GM19328 (cell line): ENCODE measurements at regions not wholly inside any gene's neighbourhood (a gene's known extent, or its start where the extent isn't known, plus 50 kb on each side); places are given as distances from the start of the nearest gene placed in this dataset.

ENCODE experiments used
- ATAC-seq: cut with Tn5 transposase; IDR thresholded peaks from one replicate; pipeline ENCODE4 v1.9.1; 2021; ENCODE audit warnings: mild to moderate bottlenecking, moderate library complexity; ENCODE audit not compliant: unreplicated experiment

DNA sequence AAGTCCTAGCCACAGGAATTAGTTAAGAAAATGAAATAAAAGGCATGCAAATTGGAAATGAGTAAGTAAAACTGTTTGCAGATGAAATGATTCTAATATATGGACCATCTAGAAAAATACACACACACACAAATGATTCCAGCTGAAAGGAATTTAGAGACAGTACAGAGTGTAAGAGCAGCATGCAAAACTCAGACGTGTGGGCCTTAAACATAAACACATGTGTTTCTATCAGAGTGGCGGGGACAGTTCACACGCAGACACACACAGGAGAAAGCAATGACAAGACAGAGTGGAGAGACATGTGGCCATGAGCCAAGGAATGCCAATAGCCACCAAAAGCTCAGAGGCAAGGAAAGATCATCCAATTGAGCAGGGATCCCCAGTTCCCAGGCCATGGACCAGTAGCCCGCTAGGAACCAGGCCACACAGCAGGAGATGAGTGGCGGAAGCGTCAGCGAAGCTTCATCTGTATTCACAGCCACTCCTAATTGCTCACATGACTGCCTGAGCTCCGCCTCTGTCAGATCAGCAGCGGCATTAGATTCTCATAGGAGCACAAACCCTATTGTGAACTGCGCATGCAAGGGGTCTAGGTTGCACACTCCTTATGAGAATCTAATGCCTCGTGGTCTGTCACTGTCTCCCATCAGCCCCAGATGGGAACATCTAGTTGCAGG lies 155.4 kb downstream of the ARL4C start:
- ATAC-seq = no peak

DNA sequence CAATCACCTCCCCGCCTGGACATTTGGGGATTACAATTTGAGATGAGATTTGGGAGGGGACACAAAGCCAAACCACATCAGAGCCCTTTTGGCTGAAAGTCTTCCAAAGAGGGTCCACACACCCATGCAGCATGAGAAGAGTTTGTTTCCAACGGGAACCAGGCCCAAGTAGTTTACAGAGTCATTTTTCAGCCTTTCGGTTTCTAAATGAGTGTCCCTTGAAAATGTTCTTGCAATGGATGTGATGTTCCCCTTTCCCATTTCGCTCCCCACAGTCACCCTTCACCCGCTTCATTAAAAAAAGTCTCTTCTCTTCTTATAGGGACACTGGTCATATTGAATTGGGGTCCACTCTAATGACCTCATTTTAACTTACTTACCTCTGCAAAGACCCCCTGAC lies 157.4 kb downstream of the ARL4C start:
- ATAC-seq = no peak

DNA sequence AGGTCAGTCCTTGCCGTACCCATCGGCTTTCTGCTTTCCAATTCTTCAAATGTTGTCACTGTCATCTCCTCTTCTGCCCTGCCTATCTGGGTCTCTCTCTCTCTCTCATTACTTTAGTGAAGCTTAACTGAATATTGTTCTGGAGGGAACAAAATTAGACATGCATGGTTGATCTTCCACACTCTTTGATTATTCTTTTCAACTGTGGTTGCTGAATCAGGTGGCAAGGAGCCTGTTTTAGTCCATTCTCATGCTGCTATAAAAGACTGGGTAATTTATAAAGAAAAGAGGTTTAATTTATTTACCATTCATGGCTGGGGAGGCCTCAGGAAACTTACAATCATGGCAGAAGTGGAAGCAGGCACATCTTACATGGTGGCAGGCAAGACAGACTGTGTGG lies 157.9 kb downstream of the ARL4C start:
- ATAC-seq = no peak

DNA sequence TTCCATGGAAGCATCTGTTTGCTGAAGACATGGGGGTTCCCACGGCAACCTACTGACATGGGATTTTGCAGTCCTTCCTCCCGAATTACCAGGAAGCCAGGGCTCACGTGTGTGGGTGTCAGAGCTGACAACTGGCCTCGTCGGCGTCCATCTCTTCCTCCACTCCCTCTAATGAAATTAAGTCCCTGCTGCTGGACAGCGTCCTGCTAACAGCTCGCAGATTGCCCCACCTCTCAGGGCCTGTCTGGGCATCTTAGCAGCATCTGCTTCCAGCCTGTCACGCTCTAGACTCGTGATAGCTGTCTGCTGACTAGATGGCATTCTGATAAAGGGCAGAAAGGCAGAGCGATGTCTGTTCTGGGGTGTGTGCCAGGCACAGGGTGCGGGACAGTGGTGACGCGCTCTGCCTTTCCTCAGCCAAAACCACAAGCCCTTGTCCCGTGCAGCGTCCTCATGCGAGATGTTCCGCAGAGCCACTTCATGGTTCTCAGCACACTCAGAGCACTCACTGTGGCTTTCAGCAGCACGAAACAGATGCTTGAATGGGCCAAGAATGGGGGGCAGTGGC lies 161.1 kb downstream of the ARL4C start:
- no peak for ATAC-seq

DNA sequence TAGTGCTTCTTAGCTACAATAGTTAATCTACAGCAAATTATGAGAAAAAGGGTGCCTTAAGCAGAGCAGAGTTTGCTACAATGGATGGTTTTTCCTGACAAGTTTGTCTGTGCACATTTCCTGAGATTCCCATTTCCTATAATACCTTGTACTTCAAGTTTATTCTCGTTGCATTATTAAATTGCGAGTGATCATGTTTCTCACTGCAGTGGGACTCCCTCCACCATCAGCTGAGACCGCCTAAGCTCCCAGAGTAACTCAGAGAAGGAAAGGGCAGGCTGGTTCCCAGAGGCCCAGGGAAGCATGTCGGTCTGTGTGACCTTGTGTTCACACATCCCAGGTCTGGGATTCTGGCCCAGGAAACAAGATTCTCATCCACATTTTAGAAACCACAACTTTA lies 162.1 kb downstream of the ARL4C start:
- ATAC-seq = no peak

DNA sequence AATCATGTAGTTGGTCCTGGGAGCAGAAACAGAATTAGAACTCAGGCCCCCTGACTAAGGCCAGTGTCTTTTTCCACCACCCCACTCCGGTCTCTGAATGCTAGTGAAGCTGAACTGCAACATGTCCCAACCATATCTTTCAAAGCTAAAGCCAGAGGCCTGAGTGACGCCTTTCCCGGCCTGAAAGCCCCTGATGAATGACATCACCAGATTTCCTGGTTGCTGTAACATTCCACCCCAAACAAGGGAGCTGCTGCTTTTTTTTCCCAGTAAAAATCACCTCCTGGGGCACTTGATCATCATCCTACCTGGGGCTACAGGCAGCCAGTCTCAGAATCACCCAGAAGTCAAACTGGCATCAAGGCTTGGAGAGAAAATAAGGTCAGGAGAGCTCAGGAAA lies 162.7 kb downstream of the ARL4C start:
- ATAC-seq = no peak

DNA sequence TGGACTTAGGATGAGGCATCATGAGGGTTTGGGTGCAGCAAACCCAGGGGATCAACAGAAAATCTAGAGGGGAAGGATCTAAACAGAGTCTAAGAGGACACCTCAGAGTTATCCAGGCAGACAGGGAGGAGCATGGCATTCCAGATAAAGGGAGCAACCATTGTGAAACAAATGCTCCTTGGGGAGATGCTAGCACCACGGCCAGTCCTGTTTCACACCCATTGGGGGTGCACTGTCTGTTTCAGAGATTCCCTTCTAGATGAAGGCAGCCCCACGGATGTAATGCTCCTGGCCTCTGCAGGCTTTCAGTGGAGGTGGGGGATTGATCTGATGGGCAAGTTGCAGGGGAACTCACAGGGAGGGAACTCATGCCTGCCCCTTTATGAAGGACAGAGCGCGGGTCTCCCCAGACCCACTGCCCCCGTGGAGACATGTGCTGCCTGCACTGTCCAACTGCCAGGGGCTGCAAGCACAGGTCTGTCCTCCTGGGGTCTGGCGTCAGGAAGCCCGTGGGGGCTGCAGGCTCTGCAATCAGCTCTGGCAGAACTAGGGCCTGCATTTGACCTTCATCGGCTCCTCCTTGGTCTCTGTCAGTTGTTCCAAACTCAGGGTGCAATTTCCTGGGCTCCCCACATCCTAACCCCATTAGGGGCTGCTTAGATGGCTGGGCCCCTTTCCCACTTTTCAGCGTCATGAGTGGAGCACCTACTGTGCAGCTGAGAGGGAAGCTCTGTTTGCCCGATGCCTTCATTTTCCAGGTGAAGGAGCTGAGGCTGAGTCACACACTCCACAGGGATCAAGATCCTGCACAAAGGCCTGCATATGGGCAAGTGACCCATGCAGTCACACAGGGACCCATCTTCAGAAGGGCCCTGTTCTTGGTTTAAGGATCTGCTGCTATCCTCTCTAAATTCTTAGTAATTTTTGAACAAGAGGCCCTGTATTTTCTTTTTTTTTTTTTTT lies 163.4 kb downstream of the ARL4C start:
- no peak for ATAC-seq

DNA sequence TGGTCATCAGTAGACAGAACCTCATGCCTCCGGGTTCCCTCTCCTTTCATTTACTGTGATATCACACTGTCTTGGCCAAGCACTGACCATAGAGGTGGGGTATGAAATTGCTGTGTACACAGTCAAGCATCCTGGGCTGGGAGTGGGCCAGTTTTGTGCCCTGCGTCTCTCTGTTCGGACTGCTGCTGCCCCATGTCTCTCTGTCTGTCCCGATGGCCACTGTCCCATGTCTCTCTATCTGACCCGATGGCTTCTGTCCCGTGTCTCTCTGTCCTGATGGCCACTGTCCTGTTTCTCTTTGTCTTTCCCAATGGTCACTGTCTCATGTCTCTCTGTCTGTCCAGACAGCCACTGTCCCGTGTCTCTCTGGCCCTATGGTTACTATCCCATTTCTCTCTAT lies 164.9 kb downstream of the ARL4C start:
- no peak for ATAC-seq

DNA sequence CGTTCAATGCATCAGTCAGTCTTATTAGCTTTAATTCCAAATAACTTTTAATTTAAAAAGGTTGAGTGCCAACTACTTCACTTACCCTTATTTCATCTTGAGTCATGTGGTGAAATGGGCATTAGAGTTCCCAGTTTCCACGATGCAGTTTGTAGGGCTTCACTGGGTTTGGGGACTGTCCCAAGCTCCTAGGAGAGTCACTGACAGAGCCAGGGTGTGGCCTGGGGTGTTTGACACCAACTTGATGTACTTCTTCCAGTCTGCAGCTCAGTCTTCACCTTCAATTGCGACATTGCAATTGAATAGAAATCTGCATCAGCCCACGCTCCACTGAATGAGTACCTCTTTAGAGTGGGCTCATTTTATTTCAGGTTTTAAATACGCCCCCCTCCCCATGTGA lies 165.3 kb downstream of the ARL4C start:
- ATAC-seq = no peak

DNA sequence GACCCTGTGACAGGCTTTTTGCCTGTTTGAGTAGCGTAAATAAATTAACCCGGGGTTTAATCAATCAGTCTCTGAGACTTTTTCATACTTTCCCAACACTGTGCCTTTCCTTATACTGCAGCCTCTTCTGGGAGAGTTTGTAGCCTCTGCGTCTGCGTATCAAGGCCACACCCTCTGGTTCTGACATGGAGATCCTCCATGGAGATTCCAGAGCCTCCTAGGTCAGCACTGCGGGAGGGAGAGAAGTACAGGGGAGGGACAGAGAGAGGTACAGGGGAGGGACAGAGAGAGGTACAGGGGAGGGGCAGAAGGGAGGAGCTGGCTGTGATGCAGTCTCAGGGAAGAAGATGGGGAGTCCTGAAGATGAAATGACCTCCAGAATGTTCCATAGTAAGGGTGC lies 166.0 kb downstream of the ARL4C start:
- no peak for ATAC-seq

DNA sequence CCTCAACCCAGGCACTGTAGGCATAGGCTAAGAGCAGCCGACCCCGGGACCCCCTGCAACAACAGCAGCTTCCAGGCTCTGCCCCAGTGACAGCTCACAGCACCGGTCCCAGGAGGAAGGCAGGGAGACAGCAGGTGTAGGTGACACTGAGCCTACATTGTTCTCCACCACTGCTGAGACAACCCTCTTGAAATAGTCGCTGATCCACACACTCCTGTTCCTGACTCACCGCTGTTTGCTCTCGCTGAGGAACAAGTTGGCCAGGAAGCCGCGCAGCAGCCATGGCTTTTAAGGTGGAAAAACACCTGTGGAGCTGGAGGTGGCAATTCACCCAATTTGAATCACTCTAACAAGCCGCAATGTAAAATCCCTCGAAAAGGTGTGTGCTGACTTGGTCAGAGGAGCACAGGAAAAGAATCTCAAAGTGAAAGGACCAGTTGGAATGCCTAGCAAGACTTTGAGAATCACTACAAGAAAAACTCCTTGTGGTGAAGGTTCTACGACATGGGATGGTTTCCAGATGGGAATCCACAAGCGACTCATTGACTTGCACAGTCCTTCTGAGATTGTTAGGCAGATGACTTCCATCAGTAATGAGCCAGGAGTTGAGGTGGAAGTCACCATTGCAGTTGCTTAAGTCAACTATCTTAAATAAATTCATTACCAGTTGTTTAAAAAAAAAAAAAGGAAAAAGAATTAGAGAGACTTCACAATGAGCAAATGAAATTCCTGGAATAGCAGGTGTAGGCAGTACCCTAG lies 167.5 kb downstream of the ARL4C start:
- no peak for ATAC-seq

DNA sequence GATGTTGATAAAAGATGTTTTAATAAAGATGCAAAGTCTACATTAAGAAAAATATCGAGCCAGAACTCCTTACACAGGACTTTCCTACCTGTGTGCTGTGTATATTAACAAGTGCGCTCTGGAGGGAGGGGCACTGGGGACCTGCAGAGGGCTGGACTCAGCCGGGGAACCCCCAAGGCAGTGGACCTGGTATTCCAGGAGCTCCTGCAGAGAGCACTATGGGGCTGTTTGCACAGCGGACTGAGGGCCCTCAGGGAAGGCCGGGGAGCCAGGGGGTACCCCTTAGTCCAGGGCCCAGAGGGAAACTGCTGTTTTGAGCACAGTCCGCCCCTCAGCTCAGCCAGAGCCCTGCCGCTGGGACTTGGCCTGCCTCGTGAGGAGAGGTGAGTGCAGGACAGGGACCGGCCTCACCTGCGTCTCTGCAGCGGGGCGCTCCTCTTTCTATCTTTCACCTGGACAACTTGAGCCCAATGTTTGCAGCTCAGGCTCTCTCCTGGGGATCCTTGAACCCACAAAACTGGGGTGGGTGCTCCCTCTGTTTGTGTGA lies 168.4 kb downstream of the ARL4C start:
- ATAC-seq = no peak

DNA sequence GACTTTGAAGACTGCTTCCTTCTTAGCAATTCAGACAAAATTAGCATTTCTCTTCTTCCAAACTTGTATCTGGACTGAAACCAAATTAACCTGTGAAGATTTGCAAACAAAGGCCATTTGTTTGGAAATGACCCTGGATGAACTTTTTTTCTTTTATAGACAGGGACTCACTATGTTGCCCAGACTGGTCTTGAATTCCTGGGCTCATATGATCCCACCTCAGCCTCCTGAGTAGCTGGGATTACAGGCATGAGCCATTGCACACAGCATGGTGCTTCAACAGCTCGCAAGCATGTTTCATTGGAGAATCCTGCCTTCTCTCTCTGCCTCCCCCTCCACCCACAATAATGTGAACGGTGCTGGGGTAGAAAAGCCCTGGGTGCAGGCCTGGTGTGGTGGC lies 170.2 kb downstream of the ARL4C start:
- no peak for ATAC-seq

DNA sequence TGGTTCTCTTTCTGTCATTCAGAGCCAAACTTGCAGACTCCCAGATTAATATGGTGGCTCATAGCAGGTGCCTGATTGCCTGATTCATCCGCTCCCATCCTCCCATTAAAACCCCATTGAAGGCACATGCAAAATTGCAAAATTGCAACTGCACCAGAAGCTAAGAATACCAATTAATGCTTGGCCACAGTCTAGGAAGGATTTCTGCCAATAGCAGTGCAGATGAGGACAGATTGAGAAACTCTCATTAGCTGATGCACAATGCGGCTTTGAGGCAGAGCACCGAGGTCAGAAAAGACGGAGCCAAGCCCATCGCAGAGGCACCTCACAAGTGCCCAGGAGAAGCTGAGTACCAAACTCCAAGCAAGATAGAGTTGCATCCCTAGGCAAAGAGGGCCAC lies 172.8 kb downstream of the ARL4C start:
- ATAC-seq = no peak

DNA sequence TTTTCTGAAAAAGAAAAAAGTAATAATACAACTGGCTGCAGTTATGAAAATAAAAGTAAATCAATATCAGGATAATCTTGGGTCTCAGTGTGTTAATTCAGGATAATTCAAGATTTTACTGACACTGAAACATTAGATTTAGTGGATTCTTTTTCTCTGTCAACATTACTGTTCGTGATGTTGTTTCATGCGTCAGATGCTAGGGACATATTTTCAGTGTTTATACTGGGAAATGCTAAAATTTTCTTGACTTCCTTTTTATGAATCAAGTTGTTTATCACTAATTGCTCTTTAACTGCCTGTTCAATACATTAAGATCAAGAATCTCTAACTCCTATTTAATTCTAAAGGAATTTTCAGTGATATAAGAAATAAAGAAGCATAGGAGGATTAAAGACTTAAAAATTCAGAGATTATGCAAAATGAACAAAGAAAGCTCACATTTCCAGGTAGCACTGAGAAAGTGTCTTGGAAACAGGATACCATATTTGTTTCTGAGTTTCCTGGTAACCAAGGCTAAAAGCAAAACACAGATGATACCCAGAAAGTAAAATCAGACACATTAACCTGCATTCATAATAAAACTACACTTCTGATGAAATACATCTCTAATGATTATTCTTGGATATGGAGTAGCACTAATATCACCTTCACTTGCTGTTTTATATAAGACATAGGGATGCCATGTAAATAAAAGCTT lies 174.0 kb downstream of the ARL4C start:
- no peak for ATAC-seq

DNA sequence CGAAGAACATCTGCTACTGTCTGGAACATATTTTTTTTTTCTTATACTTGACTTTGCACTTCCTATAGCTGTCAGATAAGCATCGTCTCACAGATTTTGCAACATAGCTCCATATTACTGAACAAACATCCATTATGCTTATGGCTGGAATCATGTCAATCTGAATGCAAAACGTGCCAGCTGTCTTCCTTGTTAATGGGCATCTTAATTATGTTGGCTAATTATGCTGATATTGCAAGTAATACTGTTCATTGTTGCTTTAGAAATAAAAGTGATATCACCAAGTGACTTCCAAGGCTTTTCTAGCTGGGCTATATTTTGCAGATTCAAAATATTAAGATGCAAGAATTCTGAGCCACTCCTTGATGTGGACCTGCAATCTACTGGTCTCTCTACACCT lies 176.8 kb downstream of the ARL4C start:
- no peak for ATAC-seq

DNA sequence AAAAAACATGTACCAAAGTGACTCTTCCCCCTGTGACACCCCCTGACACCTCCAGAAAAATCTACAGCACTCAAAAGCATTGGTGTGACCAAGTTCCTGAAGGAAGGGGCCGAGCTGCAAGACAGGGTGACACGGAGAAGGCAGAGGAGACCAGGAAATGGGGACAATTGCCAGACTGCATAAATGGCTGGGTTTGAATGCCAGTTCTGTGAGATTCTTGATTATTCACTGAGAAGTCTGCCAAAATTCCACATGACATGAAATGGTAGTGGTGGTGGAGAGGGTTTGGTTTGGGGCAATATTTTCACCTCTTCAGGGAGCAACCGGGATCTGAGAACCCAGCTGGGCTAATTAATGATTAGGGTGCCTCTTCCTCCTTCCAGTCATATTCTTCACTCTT lies 178.5 kb downstream of the ARL4C start:
- ATAC-seq = no peak

DNA sequence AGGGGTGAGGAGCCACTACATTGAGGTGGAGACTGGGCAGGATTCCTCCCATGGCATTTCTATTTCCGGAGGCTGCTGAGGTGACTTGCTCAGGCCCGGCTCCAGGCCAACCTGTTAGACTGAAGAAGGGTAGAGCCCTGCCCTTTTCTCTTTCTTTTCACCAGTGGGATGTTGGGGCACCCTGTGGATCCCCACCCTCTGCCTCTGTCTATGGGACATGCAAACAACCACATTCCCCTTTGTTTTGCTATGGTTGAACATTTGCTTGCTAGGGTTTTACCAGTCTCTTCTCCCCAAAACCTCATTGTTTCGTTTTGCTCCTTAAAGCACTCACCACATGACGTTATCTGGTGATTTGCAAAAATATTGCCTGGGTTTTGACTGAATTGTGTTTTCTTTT lies 183.3 kb downstream of the ARL4C start:
- ATAC-seq = no peak

DNA sequence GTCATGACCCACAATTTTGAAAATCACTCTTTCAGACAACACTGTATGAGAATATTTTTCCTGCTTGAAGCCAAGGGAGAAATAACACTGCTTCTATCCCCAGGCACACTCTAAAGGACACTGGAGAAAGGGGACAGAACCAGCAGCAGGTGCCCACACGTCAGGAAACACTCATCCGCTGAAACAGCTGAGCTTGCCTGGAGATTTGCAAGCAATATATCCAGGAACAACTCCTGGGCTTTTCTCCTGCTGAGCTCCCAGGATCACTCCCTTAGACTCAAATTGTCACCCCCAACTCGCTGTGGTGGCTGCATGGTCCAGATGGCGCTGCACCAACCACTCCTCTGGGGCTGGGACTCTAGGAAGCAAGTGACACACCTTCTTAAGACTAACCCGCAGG lies 186.7 kb downstream of the ARL4C start:
- ATAC-seq = no peak

DNA sequence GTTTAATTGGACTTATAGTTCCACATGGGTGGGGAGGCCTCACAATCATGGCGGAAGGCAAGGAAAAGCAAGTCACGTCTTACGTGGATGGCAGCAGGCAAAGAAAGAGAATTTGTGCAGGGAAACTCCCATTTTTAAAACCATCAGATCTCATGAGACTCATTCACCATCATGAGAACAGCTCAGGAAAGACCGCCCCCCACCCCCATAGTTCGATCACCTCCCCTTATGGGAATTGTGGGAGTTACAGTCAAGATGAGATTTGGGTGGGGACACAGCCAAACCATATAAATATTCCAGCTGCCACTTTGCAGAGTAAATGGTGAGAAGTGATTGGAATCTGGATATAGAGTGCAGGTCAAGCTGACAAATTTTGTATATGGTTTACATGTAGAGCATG lies 187.4 kb downstream of the ARL4C start:
- no peak for ATAC-seq
